OCI-LY1 (cell line): ENCODE measurements at regions not wholly inside any gene's neighbourhood (a gene's known extent, or its start where the extent isn't known, plus 50 kb on each side); places are given as distances from the start of the nearest gene placed in this dataset.

Source experiments
- H2AFZ ChIP-seq: fragments of 200-600 bp; sonication (generic), shearing (Covaris generic); 2 replicates; pipeline ENCODE4 v1.6.0; 2014; ENCODE audit warnings: antibody characterized with exemption, mild to moderate bottlenecking, low read length
- H3F3A ChIP-seq: fragments of 200-600 bp; sonication (generic), shearing (Covaris generic); 2 replicates; pipeline ENCODE4 v1.6.0; 2014; ENCODE audit warnings: mild to moderate bottlenecking, antibody characterized with exemption, low read length, moderate library complexity; ENCODE audit not compliant: insufficient read depth
- H3K27ac ChIP-seq: fragments of 200-600 bp; sonication (generic); 2 replicates; pipeline ENCODE4 v1.5.1; 2014; ENCODE audit warnings: low read length, mixed run types, mild to moderate bottlenecking, low read depth; ENCODE audit not compliant: poor library complexity, severe bottlenecking
- H3K27me3 ChIP-seq: fragments of 200-600 bp; sonication (generic); 2 replicates; pipeline ENCODE4 v1.6.0; 2014; ENCODE audit warnings: antibody characterized with exemption, mild to moderate bottlenecking, low read length, moderate library complexity; ENCODE audit not compliant: insufficient read depth
- H3K36me3 ChIP-seq: fragments of 200-600 bp; sonication (generic); 2 replicates; pipeline ENCODE4 v1.6.1; 2014; ENCODE audit warnings: mild to moderate bottlenecking, antibody characterized with exemption, low read length, moderate library complexity, mixed read lengths; ENCODE audit not compliant: insufficient read depth
- H3K4me1 ChIP-seq: fragments of 200-600 bp; sonication (generic); 2 replicates; pipeline ENCODE4 v1.5.1; 2014; ENCODE audit warnings: mild to moderate bottlenecking, low read length, moderate library complexity; ENCODE audit not compliant: insufficient read depth, severe bottlenecking
- H3K4me2 ChIP-seq: fragments of 200-600 bp; sonication (generic), shearing (Covaris generic); 2 replicates; pipeline ENCODE4 v1.6.1; 2014; ENCODE audit warnings: low read length
- H3K4me3 ChIP-seq: fragments of 200-600 bp; sonication (generic); 2 replicates; pipeline ENCODE4 v1.5.1; 2014; ENCODE audit warnings: low read length, low read depth, mild to moderate bottlenecking, mixed read lengths; ENCODE audit not compliant: poor library complexity, severe bottlenecking
- H3K79me2 ChIP-seq: fragments of 200-600 bp; shearing (Covaris generic); 2 replicates; pipeline ENCODE4 v1.6.1; 2016; ENCODE audit warnings: mixed run types, low read length, mixed read lengths; ENCODE audit not compliant: insufficient read depth
- H3K9ac ChIP-seq: fragments of 200-600 bp; sonication (generic), shearing (Covaris generic); 2 replicates; pipeline ENCODE4 v1.6.1; 2014; ENCODE audit warnings: mild to moderate bottlenecking, low read length, mixed read lengths
- H3K9me2 ChIP-seq: fragments of 200-600 bp; sonication (generic), shearing (Covaris generic); 2 replicates; pipeline ENCODE4 v1.6.1; 2014; ENCODE audit warnings: low read depth, mild to moderate bottlenecking, low read length, mixed read lengths
- H3K9me3 ChIP-seq: fragments of 200-600 bp; shearing (Covaris generic); 2 replicates; pipeline ENCODE4 v1.6.1; 2014; ENCODE audit warnings: low read length, mixed read lengths
- H4K20me1 ChIP-seq: fragments of 200-600 bp; sonication (generic), shearing (Covaris generic); 2 replicates; pipeline ENCODE4 v1.6.0; 2016; ENCODE audit warnings: mild to moderate bottlenecking, low read length; ENCODE audit not compliant: insufficient read depth
- CTCF ChIP-seq: fragments of 200-600 bp; sonication (generic), shearing (Covaris generic); IDR thresholded peaks from 2 replicates; pipeline ENCODE4 v1.5.1; 2017; ENCODE audit warnings: mild to moderate bottlenecking, antibody characterized with exemption, low read length, moderate library complexity, mixed read lengths
- EZH2 ChIP-seq: fragments of 200-600 bp; sonication (generic), shearing (Covaris generic); IDR thresholded peaks from 2 replicates; pipeline ENCODE4 v1.8.0; 2017; ENCODE audit warnings: borderline replicate concordance, mixed run types, mild to moderate bottlenecking, antibody characterized with exemption, low read length, moderate library complexity, mixed read lengths

- no peak for TF ChIP-seq CTCF
- no peak for TF ChIP-seq EZH2
These were observed 498.7 kb downstream of the EPHA3 start for GRCh38 chr3:89606151-89606550.

GRCh38 chr3:89612027-89612426, 504.6 kb downstream of the EPHA3 start:
- Histone ChIP-seq H3K79me2 (no peaks in the 10 kb centered on the region), H3K36me3 (no peaks in the 10 kb centered on the region), H4K20me1 (no peaks in the 10 kb centered on the region)

More at GRCh38 chr3:89606151-89606550, 498.7 kb downstream of the EPHA3 start:
- Histone ChIP-seq H3K9me2 (no peaks in the 10 kb centered on the region), H3K4me1 (no peaks in the 10 kb centered on the region), H3K36me3 (no peaks in the 10 kb centered on the region), H3K27me3 (no peaks in the 10 kb centered on the region), H3K27ac (no peak overlapping the region), H4K20me1 (no peaks in the 10 kb centered on the region), H3F3A (no peaks in the 10 kb centered on the region), H2AFZ (no peak overlapping the region), H3K4me2 (no peak overlapping the region), H3K4me3 (no peak overlapping the region), H3K9ac (no peak overlapping the region), H3K79me2 (no peaks in the 10 kb centered on the region), H3K9me3 (no peaks in the 10 kb centered on the region)

GRCh38 chr3:89613241-89613640, 505.8 kb downstream of the EPHA3 start:
- Histone ChIP-seq H3K9me3 (no peaks in the 10 kb centered on the region), H4K20me1 (no peaks in the 10 kb centered on the region), H3K36me3 (no peaks in the 10 kb centered on the region), H2AFZ (no peak overlapping the region), H3K9me2 (no peaks in the 10 kb centered on the region), H3K27ac (no peak overlapping the region), H3F3A (no peaks in the 10 kb centered on the region), H3K4me3 (no peak overlapping the region), H3K4me2 (no peak overlapping the region), H3K4me1 (no peaks in the 10 kb centered on the region), H3K79me2 (no peaks in the 10 kb centered on the region), H3K27me3 (no peaks in the 10 kb centered on the region), H3K9ac (no peak overlapping the region)
- TF ChIP-seq EZH2 (no peak), CTCF (no peak)

More at GRCh38 chr3:89612027-89612426, 504.6 kb downstream of the EPHA3 start:
- Histone ChIP-seq H3K27ac (no peak overlapping the region), H3K27me3 (no peaks in the 10 kb centered on the region), H3K4me3 (no peak overlapping the region), H3K4me1 (no peaks in the 10 kb centered on the region), H3K9me2 (no peaks in the 10 kb centered on the region), H2AFZ (no peak overlapping the region), H3K9me3 (no peaks in the 10 kb centered on the region), H3K9ac (no peak overlapping the region), H3K4me2 (no peak overlapping the region), H3F3A (no peaks in the 10 kb centered on the region)
- no peak for TF ChIP-seq EZH2
- no peak for TF ChIP-seq CTCF
